Adrenal gland (tissue), 5 donors: ENCODE measurements at regions not wholly inside any gene's neighbourhood (a gene's known extent, or its start where the extent isn't known, plus 50 kb on each side); places are given as distances from the start of the nearest gene placed in this dataset.

Source experiments
- POLR2A ChIP-seq, 2 donors: fragments of 450-650 bp; IDR thresholded peaks; one replicate each; pipeline ENCODE4 v1.6.1; 2017; ENCODE audit warnings: antibody characterized with exemption in 2 of 2, mild to moderate bottlenecking in 2 of 2, moderate library complexity in 1 of 2
- TF ChIP-seq, protein P1 (sequence below), 6 experiments: fragments of 450-650 bp in 4 of 6; fragments of 200-600 bp in 2 of 6; sonication (generic) in 1 of 6; IDR thresholded peaks; 1 replicate in 5 of 6; 2 replicates in 1 of 6; pipeline versions ENCODE4 v1.5.1 to v1.8.0; 2016 to 2021; ENCODE audit warnings: antibody characterized with exemption in 6 of 6, mild to moderate bottlenecking in 2 of 6, moderate library complexity in 1 of 6
- donor health status: DM: no; HTN: no; CAD: no.

DNA sequence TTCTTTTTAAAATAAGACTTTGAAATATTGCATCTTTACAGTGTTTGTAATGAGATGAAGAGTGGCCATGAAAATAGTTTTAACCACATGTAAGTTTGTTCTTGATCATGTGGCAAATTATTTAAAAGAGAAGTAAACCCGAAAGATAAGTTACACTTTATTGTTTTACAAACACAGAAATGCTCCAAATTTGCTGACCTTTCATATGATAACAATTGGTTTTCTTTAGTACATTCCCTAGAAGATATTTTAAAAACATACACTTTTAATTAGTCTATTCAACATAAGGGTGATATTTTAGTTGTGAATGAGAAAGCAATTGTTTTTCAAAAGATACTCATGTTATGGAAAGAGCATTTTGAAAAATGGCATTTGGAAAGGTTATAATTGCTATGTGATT lies 287.7 kb downstream of the PSAT1 start:
- TF ChIP-seq, protein P1, sequence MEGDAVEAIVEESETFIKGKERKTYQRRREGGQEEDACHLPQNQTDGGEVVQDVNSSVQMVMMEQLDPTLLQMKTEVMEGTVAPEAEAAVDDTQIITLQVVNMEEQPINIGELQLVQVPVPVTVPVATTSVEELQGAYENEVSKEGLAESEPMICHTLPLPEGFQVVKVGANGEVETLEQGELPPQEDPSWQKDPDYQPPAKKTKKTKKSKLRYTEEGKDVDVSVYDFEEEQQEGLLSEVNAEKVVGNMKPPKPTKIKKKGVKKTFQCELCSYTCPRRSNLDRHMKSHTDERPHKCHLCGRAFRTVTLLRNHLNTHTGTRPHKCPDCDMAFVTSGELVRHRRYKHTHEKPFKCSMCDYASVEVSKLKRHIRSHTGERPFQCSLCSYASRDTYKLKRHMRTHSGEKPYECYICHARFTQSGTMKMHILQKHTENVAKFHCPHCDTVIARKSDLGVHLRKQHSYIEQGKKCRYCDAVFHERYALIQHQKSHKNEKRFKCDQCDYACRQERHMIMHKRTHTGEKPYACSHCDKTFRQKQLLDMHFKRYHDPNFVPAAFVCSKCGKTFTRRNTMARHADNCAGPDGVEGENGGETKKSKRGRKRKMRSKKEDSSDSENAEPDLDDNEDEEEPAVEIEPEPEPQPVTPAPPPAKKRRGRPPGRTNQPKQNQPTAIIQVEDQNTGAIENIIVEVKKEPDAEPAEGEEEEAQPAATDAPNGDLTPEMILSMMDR (IDR thresholded peaks at IDR 0.05) = no peak
- TF ChIP-seq POLR2A (IDR thresholded peaks at IDR 0.05) = no peak
